Epithelial cell of esophagus (primary cell): ENCODE measurements at regions not wholly inside any gene's neighbourhood (a gene's known extent, or its start where the extent isn't known, plus 50 kb on each side); places are given as distances from the start of the nearest gene placed in this dataset.
A peak's percentile ranks its signal among the peaks of the same experiment; 100 is the strongest.

Source experiments
- DNase-seq: peaks from one replicate; pipeline ENCODE4 v3.0.0; 2010; ENCODE audit warnings: low read depth
- H3K4me3 ChIP-seq: 2 replicates; pipeline ENCODE4 v1.5.1; 2011; ENCODE audit warnings: mild to moderate bottlenecking, low read length, control low read depth
- TF ChIP-seq, protein P1 (sequence below): IDR thresholded peaks from 2 replicates; pipeline ENCODE4 v1.5.1; 2011; ENCODE audit warnings: low read depth, mild to moderate bottlenecking, low read length, control low read depth, inconsistent platforms; ENCODE audit not compliant: insufficient read depth; ENCODE audit errors: missing control alignments

DNA sequence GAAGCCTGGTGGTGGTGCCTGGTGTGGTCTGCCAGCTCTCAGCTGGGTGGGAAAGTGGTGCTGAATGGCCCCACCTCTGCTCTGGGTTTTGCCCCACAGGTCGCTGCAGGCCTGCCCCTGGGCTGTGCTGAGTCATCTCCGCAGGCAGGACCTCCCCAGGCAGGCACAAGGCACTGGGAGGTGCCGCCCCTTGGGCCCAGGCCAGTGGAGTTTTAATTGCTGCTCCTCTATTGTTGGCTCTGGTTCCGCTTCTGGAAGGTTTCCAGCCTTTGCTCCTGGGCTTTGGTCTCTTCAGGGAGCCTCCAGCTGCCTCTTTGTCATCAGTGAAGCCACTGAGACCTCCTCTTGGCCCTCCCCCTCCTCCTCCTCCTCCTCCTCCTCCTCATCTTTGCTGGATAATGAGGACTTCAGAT is 180.3 kb upstream of the GRB10 start:
- TF ChIP-seq, protein P1, sequence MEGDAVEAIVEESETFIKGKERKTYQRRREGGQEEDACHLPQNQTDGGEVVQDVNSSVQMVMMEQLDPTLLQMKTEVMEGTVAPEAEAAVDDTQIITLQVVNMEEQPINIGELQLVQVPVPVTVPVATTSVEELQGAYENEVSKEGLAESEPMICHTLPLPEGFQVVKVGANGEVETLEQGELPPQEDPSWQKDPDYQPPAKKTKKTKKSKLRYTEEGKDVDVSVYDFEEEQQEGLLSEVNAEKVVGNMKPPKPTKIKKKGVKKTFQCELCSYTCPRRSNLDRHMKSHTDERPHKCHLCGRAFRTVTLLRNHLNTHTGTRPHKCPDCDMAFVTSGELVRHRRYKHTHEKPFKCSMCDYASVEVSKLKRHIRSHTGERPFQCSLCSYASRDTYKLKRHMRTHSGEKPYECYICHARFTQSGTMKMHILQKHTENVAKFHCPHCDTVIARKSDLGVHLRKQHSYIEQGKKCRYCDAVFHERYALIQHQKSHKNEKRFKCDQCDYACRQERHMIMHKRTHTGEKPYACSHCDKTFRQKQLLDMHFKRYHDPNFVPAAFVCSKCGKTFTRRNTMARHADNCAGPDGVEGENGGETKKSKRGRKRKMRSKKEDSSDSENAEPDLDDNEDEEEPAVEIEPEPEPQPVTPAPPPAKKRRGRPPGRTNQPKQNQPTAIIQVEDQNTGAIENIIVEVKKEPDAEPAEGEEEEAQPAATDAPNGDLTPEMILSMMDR: no peak
- peak; percentile 43 for DNase-seq
- no peak overlapping the region for H3K4me3 ChIP-seq

DNA sequence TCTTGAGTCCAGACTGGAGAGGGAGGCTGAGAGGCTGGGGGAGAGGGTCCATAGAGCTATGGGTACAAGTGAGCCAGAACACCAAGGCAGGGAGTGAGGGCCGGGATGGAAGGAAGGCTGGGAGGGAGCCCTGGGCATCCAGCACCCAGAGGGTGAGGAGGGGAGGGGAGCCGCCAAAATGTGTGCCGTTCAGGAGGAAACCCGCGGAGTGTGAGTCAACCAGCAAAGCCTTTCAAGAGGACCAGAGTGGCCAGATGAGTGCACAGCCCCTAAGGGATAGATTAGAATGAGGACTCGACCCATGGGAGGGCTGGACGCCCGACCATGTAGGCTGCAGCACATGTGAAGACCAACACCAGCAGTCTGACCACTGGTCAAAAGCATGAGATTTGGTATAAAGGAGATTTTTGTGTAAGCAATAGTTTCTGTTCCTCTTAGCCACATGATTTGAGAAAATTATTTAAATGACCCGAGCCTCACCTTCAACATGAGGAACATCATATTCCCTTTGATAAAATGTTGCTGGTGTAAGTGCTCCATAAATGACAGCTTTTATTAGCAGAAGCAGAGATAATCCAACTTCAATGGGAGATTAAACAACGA is 179.7 kb upstream of the GRB10 start:
- H3K4me3 ChIP-seq: no peak overlapping the region
- TF ChIP-seq, protein P1: no peak
- no peak for DNase-seq

DNA sequence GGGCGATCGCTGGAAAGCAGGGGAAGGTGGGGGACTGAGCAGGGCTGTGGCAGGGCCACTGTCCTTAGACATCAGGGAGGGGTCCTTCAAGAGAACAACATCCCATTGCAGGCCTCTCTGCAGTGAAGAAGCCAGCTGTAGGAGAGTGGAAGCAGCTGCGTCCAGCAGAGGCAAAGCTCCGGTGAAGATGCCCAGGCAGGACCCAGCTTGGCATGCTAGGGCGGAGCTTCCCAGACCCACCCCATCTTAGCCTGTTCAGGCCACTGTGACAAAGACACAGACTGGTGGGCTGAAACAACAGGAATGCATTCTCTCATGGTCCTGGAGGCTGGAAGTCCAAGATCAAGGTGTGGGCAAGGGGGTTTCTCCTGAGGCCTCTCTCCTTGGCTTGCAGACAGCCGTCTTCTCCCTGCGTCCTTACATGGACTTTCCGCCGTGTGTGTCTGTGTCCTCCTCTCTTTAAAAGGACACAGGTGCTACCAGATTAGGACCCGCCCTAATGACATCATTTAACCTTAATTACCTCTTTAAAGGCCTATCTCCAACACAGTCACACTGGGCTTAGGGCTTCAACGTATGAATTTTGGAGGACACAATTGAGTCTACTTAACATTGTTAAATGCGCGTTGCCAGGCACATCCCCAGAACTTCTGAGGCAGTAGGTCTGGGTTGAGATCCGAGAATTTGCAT is 178.1 kb upstream of the GRB10 start:
- DNase-seq: no peak
- TF ChIP-seq, protein P1: no peak
- H3K4me3 ChIP-seq: no peak overlapping the region

DNA sequence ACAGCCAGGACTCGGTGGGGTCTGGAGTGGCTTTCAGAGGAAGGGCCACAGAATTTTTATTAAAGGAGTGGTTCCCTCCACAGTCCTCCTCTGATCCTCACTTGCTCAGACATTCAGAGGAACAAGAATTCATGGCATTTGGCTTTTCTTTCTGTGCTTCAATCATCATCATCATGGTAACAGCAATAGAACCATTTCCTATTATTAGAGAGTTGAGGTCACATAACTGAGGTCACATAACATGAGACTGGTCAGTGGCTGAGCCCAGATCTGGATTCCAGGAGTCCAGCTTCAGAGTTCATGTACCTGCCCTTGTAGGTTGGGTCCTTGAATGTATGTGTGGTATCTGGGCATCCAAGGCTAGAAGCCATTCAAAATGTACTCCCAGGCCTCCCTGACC is 177.3 kb upstream of the GRB10 start:
- H3K4me3 ChIP-seq: no peak overlapping the region
- DNase-seq: no peak
- TF ChIP-seq, protein P1: no peak

DNA sequence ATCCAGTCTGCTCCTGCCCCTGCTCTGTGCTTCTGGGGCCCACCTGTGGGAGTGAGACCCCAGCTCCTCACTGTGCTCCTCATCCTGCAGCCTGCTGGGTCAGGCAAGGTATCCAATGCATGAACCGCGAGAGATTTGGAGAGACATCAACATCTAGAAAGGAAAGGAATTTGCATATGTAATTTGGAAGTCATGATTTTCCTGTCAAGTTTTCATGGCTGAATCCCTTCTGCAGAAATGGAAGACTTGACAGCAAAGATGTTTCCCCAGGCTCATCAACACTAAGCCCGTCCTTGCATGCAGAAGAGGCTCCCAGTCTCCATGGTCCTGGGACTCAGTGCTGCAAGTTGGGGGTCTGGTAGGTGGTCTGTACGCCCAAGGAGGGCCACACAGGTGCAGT is 176.9 kb upstream of the GRB10 start:
- H3K4me3 ChIP-seq: no peak overlapping the region
- DNase-seq: no peak
- TF ChIP-seq, protein P1: no peak

DNA sequence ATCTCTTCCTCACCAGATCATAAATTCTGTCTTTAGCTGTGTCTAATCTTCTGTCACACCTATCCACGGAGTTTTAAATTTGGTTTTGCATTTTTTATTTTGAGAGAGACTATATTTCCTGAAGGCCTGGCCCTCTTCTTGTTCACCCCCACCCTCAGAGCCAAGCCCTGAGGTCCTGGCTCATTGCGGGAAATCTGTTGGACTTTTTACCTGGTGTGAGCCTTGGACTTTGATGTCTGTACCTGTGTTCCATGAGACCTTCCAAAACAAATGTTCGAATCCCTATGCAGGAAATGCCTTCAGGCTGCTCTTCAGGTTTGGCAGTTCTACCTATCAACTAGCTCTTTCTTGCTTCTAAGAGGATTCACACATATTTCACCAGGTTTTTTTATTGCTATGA is 175.2 kb upstream of the GRB10 start:
- DNase-seq: no peak
- TF ChIP-seq, protein P1: no peak
- H3K4me3 ChIP-seq: no peak overlapping the region

DNA sequence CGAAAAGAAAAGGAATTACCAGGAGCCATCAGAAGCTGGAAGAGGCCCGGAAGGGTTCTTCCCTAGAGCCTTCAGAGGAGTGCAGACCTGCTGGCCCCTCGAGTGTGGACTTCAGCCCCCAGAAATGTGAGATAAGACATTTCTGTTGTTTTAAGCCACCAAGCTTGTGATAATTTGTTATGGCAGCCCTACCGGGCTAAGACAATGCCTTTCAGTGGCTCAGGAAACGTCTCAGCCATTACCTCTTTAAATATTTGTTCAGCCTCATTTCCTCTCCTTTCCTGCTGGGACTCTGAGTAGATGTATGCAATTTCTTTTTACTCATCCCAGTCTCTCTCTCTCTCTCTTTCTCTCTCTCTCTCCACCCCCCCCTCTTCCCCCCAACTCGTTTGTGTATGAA is 174.7 kb upstream of the GRB10 start:
- no peak for DNase-seq
- TF ChIP-seq, protein P1: no peak
- H3K4me3 ChIP-seq: no peak overlapping the region
